Activated CD8-positive, alpha-beta memory T cell treated with anti-CD3 and anti-CD28 coated beads, Interleukin-2, amount 50 U/mL, for 1 hour (primary cell): ENCODE measurements at regions not wholly inside any gene's neighbourhood (a gene's known extent, or its start where the extent isn't known, plus 50 kb on each side); places are given as distances from the start of the nearest gene placed in this dataset.
"Not testable (repeated sequence)": the region's sequence is repeated elsewhere in the genome, so short reads cannot be mapped to it uniquely, and the experiment has no call there.

Source experiments
- DNase-seq: peaks from one replicate; pipeline ENCODE4 v3.0.0-alpha.2; 2020; ENCODE audit errors: extremely low read depth

GRCh38 chr1:199041173-199041914, 402.5 kb downstream of the PTPRC start:
- DNase-seq: no peak

- DNase-seq: no peak
These were observed 403.4 kb downstream of the PTPRC start for GRCh38 chr1:199042193-199042592.

GRCh38 chr1:199044191-199044590, 405.4 kb downstream of the PTPRC start:
- DNase-seq: no peak

- no peak for DNase-seq
These were observed 407.8 kb downstream of the PTPRC start for GRCh38 chr1:199046618-199047017.

- DNase-seq: no peak
These were observed 415.9 kb downstream of the PTPRC start for GRCh38 chr1:199054694-199055093.

- DNase-seq: no peak
These were observed 418.5 kb downstream of the PTPRC start for GRCh38 chr1:199057322-199057721.

- DNase-seq: no peak
These were observed 419.4 kb downstream of the PTPRC start for GRCh38 chr1:199058281-199058680.

GRCh38 chr1:199064971-199065370, 426.1 kb downstream of the PTPRC start:
- DNase-seq: no peak

GRCh38 chr1:199067483-199067882, 428.6 kb downstream of the PTPRC start:
- DNase-seq: no peak

GRCh38 chr1:199071080-199071479, 432.2 kb downstream of the PTPRC start:
- no peak for DNase-seq

- no peak for DNase-seq
These were observed 434.3 kb downstream of the PTPRC start for GRCh38 chr1:199073166-199073565.

- DNase-seq: no peak
These were observed 437.0 kb downstream of the PTPRC start for GRCh38 chr1:199075792-199076191.

- no peak for DNase-seq
These were observed 441.2 kb downstream of the PTPRC start for GRCh38 chr1:199079994-199080393.

- DNase-seq: no peak
These were observed 442.9 kb downstream of the PTPRC start for GRCh38 chr1:199081739-199082138.

GRCh38 chr1:199082778-199083389, 444.0 kb downstream of the PTPRC start:
- no peak for DNase-seq

GRCh38 chr1:199083680-199084079, 444.8 kb downstream of the PTPRC start:
- no peak for DNase-seq

- no peak for DNase-seq
These were observed 445.5 kb downstream of the PTPRC start for GRCh38 chr1:199084293-199084692.

GRCh38 chr1:199085903-199086302, 447.1 kb downstream of the PTPRC start:
- no peak for DNase-seq

GRCh38 chr1:199087144-199087543, 448.3 kb downstream of the PTPRC start:
- DNase-seq: no peak

GRCh38 chr1:199089393-199090122, 450.7 kb downstream of the PTPRC start:
- no peak for DNase-seq

- DNase-seq: not testable (repeated sequence)
These were observed 456.8 kb downstream of the PTPRC start for GRCh38 chr1:199095628-199096027.

GRCh38 chr1:199096591-199096990, 457.8 kb downstream of the PTPRC start:
- DNase-seq: no peak

- no peak for DNase-seq
These were observed 459.6 kb downstream of the PTPRC start for GRCh38 chr1:199098468-199098867.
